Epidermal melanocyte (primary cell): ENCODE measurements at regions not wholly inside any gene's neighbourhood (a gene's known extent, or its start where the extent isn't known, plus 50 kb on each side); places are given as distances from the start of the nearest gene placed in this dataset.
"Not testable (repeated sequence)": the region's sequence is repeated elsewhere in the genome, so short reads cannot be mapped to it uniquely, and the experiment has no call there.

Experiments used
- DNase-seq: peaks from one replicate; pipeline ENCODE4 v3.0.0; 2011; ENCODE audit warnings: low spot score; ENCODE audit not compliant: insufficient read length

GRCh38 chr6:14591998-14592397, 474.4 kb downstream of the CD83 start:
- no peak for DNase-seq

- DNase-seq, result no peak
These were observed 475.7 kb downstream of the CD83 start for GRCh38 chr6:14593286-14593685.

GRCh38 chr6:14595751-14596150, 478.2 kb downstream of the CD83 start:
- no peak for DNase-seq

- no peak for DNase-seq
These were observed 478.8 kb downstream of the CD83 start for GRCh38 chr6:14596410-14596809.

GRCh38 chr6:14597090-14597489, 479.5 kb downstream of the CD83 start:
- no peak for DNase-seq

GRCh38 chr6:14598017-14598864, 480.7 kb downstream of the CD83 start:
- DNase-seq, result no peak

- DNase-seq, result not testable (repeated sequence)
These were observed 482.7 kb downstream of the CD83 start for GRCh38 chr6:14600306-14600705.

GRCh38 chr6:14601490-14601889, 483.9 kb downstream of the CD83 start:
- no peak for DNase-seq

- DNase-seq, result no peak
These were observed 488.8 kb downstream of the CD83 start for GRCh38 chr6:14606353-14606752.

GRCh38 chr6:14610141-14610540, 492.6 kb downstream of the CD83 start:
- no peak for DNase-seq

GRCh38 chr6:14612016-14612980, 494.7 kb downstream of the CD83 start:
- DNase-seq, result no peak

GRCh38 chr6:14614631-14615030, 497.1 kb downstream of the CD83 start:
- no peak for DNase-seq

- no peak for DNase-seq
These were observed 499.1 kb downstream of the CD83 start for GRCh38 chr6:14616656-14617055.

- DNase-seq, result no peak
These were observed 501.3 kb downstream of the CD83 start for GRCh38 chr6:14618759-14619418.

GRCh38 chr6:14619419-14619781, 501.8 kb downstream of the CD83 start:
- no peak for DNase-seq

- DNase-seq, result no peak
These were observed 502.9 kb downstream of the CD83 start for GRCh38 chr6:14620522-14620921.

GRCh38 chr6:14621518-14621917, 503.9 kb downstream of the CD83 start:
- no peak for DNase-seq

GRCh38 chr6:14622085-14622484, 504.5 kb downstream of the CD83 start:
- DNase-seq, result no peak

GRCh38 chr6:14622909-14623505, 505.4 kb downstream of the CD83 start:
- no peak for DNase-seq

- DNase-seq, result no peak
These were observed 507.8 kb downstream of the CD83 start for GRCh38 chr6:14625173-14625895.

- DNase-seq, result no peak
These were observed 509.0 kb downstream of the CD83 start for GRCh38 chr6:14626556-14626955.
